Sigmoid colon (tissue), 3 donors: ENCODE measurements at regions not wholly inside any gene's neighbourhood (a gene's known extent, or its start where the extent isn't known, plus 50 kb on each side); places are given as distances from the start of the nearest gene placed in this dataset.

Experiments
- POLR2A ChIP-seq, 2 donors: fragments of 450-650 bp; IDR thresholded peaks; one replicate each; pipeline ENCODE4 v1.6.1; 2016; ENCODE audit warnings: antibody characterized with exemption in 2 of 2, mild to moderate bottlenecking in 2 of 2, moderate library complexity in 2 of 2
- TF ChIP-seq, protein P1 (sequence below), 4 experiments: fragments of 450-650 bp in 3 of 4; fragments of 200-600 bp in 1 of 4; IDR thresholded peaks; one replicate each; pipeline ENCODE4 v1.5.1; 2016 to 2019; ENCODE audit warnings: antibody characterized with exemption in 4 of 4, mild to moderate bottlenecking in 3 of 4, moderate library complexity in 2 of 4

DNA sequence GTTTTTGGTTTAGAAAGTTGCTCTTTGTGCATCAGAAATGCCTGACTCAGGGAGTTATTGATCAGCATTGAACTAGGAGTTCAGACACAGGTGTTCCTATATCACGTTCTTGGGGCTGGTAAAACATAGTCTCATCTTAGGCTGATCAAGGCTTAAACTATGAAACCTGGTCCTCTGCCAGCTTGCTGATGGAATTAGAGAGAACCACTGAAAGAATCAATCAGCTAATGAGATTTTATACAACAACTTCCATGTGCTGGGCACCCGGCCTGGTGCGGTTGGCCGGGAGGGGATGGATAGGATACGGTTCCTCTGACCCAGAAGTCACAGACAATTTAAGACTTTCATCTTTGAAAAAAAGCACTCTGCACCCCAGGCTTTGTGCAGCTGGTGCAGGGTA, 164.9 kb downstream of the RDH14 start:
- TF ChIP-seq, protein P1, sequence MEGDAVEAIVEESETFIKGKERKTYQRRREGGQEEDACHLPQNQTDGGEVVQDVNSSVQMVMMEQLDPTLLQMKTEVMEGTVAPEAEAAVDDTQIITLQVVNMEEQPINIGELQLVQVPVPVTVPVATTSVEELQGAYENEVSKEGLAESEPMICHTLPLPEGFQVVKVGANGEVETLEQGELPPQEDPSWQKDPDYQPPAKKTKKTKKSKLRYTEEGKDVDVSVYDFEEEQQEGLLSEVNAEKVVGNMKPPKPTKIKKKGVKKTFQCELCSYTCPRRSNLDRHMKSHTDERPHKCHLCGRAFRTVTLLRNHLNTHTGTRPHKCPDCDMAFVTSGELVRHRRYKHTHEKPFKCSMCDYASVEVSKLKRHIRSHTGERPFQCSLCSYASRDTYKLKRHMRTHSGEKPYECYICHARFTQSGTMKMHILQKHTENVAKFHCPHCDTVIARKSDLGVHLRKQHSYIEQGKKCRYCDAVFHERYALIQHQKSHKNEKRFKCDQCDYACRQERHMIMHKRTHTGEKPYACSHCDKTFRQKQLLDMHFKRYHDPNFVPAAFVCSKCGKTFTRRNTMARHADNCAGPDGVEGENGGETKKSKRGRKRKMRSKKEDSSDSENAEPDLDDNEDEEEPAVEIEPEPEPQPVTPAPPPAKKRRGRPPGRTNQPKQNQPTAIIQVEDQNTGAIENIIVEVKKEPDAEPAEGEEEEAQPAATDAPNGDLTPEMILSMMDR (IDR thresholded peaks at IDR 0.05): no peak
- TF ChIP-seq POLR2A (IDR thresholded peaks at IDR 0.05): no peak
